ENCODE measurements at regions not wholly inside any gene's neighbourhood (a gene's known extent, or its start where the extent isn't known, plus 50 kb on each side); places are given as distances from the start of the nearest gene placed in this dataset.

DNA sequence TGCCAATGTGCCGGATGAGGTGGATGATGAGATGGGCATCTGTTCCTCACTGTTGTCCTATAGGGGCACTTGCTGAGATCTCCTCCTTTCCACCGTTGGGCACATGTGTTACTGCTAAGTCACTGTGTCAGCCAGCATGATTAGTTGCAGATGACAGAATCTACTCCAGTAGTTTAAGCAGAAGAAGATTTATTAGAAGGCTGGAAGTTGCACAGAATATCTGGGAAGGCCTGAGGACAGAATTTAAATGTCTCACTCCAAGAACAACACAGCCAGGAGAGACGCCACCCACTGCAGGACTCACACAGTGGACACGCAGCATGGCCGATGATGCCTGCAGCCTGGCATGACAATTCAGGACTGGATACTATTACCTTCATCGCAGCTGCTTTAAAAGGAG lies 157.5 kb downstream of the NSG2 start:
- Histone ChIP-seq H3K27ac (no peak overlapping the region), H3K27me3 (replicated peaks) (no peaks in the 10 kb centered on the region), H3K4me3 (no peak overlapping the region), H3K9me3 (replicated peaks) (no peaks in the 10 kb centered on the region), H3K4me1 (replicated peaks) (no peaks in the 10 kb centered on the region), H3K36me3 (no peaks in the 10 kb centered on the region)
- no peak for DNase-seq (ENCODE audit: low read depth in 1 of 2, low spot score in 2 of 2)

DNA sequence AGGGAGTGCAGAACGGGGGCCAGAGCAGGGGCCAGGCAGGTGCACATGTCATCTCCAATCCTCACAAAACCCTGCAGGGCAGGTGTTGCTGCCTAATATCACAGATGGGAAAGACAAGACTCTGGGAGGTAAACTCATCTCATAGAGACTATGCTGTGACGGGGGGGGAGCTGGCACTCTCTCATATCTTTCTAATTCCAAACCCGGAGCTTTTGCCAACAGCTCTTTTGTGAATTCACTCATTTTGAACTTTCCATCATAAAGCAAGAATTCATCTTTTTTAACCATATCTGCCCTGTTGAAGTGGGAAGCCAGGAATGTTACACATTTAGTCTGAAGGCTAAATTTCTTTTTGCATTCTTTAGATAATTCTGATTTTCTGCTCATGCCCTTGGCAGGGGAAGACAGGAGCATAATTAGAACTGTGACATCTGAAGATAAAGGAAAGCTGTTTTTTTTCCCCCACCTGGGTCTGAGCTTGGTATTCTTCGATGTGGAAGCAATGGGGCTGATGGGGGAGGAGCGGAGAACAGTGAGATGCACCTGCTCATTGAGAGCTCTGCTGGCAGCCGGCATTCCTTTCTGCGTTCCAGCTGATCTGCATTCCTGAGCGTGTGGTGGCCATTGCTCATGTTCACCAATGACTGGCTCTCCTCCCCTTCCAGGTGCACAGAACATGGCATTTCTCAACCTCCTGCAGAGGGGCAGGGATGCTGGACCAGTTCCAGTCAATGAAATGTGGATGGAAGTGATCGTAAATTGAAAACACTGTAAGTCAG lies 159.2 kb downstream of the NSG2 start:
- Histone ChIP-seq H3K27me3 (replicated peaks) (no peaks in the 10 kb centered on the region), H3K27ac (no peak overlapping the region), H3K9me3 (replicated peaks) (no peaks in the 10 kb centered on the region), H3K36me3 (no peaks in the 10 kb centered on the region), H3K4me3 (no peak overlapping the region), H3K4me1 (replicated peaks) (no peaks in the 10 kb centered on the region)
- no peak for DNase-seq (ENCODE audit: low read depth in 1 of 2, low spot score in 2 of 2)

DNA sequence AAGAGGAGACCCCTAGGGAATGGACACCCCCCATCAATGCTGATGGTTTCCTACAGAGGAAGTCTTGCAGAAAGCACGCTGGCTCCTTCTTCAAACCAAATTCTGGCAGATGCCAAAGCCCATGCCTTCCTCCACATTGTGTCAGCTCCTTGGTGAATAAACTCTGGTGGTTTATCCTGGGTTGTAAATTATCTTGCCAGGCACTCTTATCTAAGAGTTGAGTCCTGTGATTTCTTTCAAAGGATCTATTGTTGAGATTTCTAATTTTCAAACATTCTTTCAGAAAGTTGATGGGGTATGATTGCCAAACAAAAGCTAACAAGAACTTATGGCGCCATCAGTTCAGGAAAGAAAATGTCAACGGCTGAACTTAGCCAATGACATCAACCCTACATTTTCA lies 160.4 kb downstream of the NSG2 start:
- Histone ChIP-seq H3K9me3 (replicated peaks) (no peaks in the 10 kb centered on the region), H3K27ac (no peak overlapping the region), H3K36me3 (no peaks in the 10 kb centered on the region), H3K4me3 (no peak overlapping the region), H3K27me3 (replicated peaks) (no peaks in the 10 kb centered on the region), H3K4me1 (replicated peaks) (no peaks in the 10 kb centered on the region)
- no peak for DNase-seq (ENCODE audit: low read depth in 1 of 2, low spot score in 2 of 2)

DNA sequence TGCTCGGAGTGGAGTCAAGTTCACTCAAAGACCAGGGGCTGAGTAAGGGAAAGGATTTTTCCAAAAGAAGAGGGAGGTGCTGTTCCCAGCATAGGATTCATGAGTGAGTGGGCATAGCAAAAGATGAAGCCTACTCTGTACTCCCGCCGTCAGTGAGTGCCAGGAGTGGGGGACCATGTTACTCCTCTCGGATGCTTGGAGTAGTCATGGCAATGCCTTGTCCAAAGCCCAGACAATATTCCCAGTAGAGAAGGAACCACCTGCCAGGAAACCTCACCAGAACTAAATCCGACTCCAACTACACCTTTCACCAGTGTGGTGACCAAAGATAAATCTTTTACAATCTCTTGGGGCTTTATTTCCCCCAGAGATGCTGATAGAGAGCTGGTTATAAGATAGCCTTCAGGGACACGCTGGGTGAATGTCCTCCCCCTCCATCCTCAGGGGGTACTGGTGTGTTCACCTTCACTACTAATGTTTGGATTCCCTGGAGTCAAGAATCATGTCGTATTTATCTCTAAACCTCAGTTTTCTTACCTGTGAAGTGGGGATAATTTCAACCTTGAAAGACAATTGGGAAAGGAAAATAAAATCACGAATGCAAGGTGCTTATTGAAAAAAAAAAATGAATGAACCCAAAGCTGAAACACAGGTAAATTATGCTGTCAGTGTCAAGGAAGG lies 165.2 kb downstream of the NSG2 start:
- H3K27me3 ChIP-seq (replicated peaks), result no peaks in the 10 kb centered on the region
- no peaks in the 10 kb centered on the region for H3K9me3 ChIP-seq (replicated peaks)
- H3K4me3 ChIP-seq, result no peak overlapping the region
- no peaks in the 10 kb centered on the region for H3K36me3 ChIP-seq
- no peaks in the 10 kb centered on the region for H3K4me1 ChIP-seq (replicated peaks)
- no peak overlapping the region for H3K27ac ChIP-seq
- DNase-seq (ENCODE audit: low read depth in 1 of 2, low spot score in 2 of 2), result no peak

DNA sequence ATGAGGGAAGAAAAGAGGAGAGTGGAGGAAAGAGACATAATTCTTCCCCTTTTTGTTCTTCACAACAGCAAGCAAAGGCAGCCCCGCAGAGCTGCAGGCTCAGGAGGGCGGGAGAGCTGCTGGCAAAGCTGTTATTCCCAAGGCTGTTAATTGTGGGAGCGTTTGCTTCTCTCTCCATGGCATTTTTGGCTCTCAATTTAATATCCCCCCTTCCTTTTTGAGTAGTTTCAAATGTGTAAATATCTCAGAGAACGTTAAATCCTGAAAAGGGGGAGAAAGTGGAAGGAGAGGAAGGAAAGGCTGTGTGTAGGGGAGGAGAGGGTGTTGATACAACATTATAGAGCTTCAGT lies 165.7 kb downstream of the NSG2 start:
- H3K27me3 ChIP-seq (replicated peaks), result no peaks in the 10 kb centered on the region
- no peaks in the 10 kb centered on the region for H3K4me1 ChIP-seq (replicated peaks)
- no peak for DNase-seq (ENCODE audit: low read depth in 1 of 2, low spot score in 2 of 2)
- no peak overlapping the region for H3K27ac ChIP-seq
- H3K36me3 ChIP-seq, result no peaks in the 10 kb centered on the region
- H3K9me3 ChIP-seq (replicated peaks), result no peaks in the 10 kb centered on the region
- H3K4me3 ChIP-seq, result no peak overlapping the region

DNA sequence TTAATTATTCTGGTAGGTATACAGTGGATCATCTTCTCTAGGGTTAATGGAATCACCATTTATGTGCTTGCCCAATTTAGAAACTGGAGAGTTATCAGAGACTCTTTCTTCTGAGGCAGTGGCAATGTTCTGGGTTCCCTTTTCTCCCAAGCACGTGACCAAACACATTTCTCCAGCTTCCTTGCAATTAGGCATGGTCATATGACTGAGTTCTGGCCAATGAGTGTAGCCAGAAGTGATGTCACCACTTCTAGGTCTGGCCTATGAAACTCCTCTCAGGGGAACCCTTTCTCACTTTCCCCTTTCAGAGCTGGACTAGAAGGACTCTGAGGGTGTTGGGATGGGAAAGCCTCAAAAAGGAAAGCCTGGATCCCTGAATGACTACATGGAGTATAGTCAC lies 172.0 kb downstream of the NSG2 start:
- Histone ChIP-seq H3K27ac (no peak overlapping the region), H3K4me1 (replicated peaks) (no peaks in the 10 kb centered on the region), H3K27me3 (replicated peaks) (no peaks in the 10 kb centered on the region), H3K9me3 (replicated peaks) (no peaks in the 10 kb centered on the region), H3K4me3 (no peak overlapping the region), H3K36me3 (no peaks in the 10 kb centered on the region)
- no peak for DNase-seq (ENCODE audit: low read depth in 1 of 2, low spot score in 2 of 2)

DNA sequence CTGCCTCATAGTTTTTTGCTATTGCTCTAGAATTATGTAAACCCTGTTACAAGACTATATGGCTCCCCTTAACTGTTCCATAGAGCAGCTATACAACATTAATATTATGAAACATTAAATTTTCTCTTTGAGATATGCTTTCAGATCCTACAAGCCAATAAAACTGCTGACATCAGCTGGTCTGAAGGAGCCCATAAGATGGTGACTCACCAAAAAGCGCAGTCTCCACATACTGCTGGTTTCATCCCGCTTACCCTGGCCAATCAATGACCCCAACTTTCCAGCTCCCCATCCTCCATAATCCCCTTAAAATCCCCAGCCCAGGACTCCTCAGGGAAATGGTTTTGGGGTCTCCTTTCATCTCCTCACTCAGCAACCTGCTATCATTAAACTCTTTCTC lies 172.7 kb downstream of the NSG2 start:
- no peaks in the 10 kb centered on the region for H3K9me3 ChIP-seq (replicated peaks)
- no peak for DNase-seq (ENCODE audit: low read depth in 1 of 2, low spot score in 2 of 2)

DNA sequence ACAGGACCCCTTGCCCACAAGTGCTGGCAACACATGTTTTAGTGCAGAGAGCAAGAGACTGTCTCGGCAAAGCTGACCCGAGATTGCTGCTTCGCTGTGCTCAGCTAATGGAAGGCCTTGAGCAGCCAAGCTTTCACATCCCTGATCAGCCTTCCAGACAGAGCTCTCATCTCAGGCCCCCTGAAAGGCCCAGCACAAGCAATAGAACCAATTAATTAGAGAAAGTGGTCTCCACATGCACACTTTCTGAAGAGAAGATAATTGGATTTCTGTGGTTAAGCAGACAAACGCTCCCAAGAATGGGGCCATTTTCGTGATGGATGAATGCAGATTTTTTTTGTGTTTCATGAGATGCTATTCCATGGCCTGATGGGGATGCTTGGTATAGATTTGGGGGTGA lies 174.9 kb downstream of the NSG2 start:
- no peaks in the 10 kb centered on the region for H3K4me1 ChIP-seq (replicated peaks)
- DNase-seq (ENCODE audit: low read depth in 1 of 2, low spot score in 2 of 2), result no peak
- no peaks in the 10 kb centered on the region for H3K27me3 ChIP-seq (replicated peaks)
- H3K9me3 ChIP-seq (replicated peaks), result no peaks in the 10 kb centered on the region
- H3K27ac ChIP-seq, result no peak overlapping the region
- no peaks in the 10 kb centered on the region for H3K36me3 ChIP-seq
- H3K4me3 ChIP-seq, result no peak overlapping the region

More for the DNA sequence above, 172.7 kb downstream of the NSG2 start:
- Histone ChIP-seq H3K4me1 (replicated peaks) (no peaks in the 10 kb centered on the region), H3K27me3 (replicated peaks) (no peaks in the 10 kb centered on the region), H3K36me3 (no peaks in the 10 kb centered on the region), H3K4me3 (no peak overlapping the region), H3K27ac (no peak overlapping the region)

DNA sequence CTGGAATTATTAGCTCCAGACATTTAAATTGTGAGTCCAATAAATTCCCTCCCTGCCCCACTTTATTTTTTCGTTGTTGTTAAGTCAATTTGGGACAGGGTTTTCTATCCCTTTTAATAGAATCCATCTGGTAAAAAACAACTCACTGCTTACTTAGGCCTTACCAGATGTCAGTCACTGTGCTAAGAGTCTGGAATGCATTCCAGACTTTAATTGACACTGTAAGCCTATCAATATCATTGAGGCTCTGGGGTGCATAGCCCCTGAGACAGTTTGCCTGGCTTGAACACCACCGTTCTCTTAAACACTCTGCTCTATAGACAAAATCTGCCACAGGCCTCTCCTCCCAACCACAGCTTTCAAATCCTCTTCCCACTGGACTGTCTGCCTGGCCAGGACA lies 175.9 kb downstream of the NSG2 start:
- Histone ChIP-seq H3K27ac (no peak overlapping the region), H3K4me1 (replicated peaks) (no peaks in the 10 kb centered on the region), H3K36me3 (no peaks in the 10 kb centered on the region), H3K4me3 (no peak overlapping the region), H3K27me3 (replicated peaks) (no peaks in the 10 kb centered on the region), H3K9me3 (replicated peaks) (no peaks in the 10 kb centered on the region)
- no peak for DNase-seq (ENCODE audit: low read depth in 1 of 2, low spot score in 2 of 2)

DNA sequence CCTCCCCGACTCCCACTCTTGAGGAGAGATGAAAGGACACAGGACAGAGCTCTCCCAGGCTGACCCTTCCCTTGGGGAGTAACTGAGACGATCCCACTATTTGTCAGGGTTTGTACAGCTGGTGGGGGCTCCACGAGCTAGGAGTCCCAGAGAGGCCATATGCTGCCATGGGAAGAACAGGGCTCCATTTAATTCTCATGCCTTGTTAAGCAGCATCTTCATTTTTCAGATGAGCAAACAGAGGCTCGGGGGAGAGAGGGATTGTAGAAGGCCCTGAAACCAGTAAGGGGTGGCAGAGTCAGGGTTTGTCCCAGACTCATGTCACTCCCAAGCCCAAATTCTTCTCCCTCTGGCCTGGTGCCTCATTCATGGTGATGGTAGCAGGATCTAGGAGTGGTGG lies 176.4 kb downstream of the NSG2 start:
- Histone ChIP-seq H3K27ac (no peak overlapping the region), H3K4me1 (replicated peaks) (no peaks in the 10 kb centered on the region), H3K36me3 (no peaks in the 10 kb centered on the region), H3K4me3 (no peak overlapping the region), H3K9me3 (replicated peaks) (no peaks in the 10 kb centered on the region), H3K27me3 (replicated peaks) (no peaks in the 10 kb centered on the region)
- no peak for DNase-seq (ENCODE audit: low read depth in 1 of 2, low spot score in 2 of 2)

DNA sequence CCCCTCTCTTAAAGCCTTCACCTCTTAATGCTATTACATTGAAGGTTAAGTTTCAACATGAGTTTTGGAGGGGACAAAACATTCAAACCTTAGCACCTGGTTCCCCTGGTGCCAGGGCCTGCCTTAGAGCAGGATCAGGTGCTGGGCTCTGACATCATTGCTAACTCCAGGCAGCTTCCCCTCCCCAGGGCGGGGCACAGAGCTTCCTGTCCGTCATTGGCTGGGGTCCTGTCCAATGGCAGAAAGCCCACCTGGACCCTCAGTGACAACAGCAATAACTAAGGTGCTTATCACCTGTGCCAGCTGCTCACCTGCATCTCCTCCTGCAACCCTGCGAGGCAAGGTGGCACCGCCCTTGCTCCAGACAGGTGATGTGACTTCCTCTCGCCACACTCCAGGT lies 177.4 kb downstream of the NSG2 start:
- DNase-seq (ENCODE audit: low read depth in 1 of 2, low spot score in 2 of 2), result no peak
- Histone ChIP-seq H3K4me1 (replicated peaks) (no peaks in the 10 kb centered on the region), H3K27me3 (replicated peaks) (no peaks in the 10 kb centered on the region), H3K4me3 (no peak overlapping the region), H3K9me3 (replicated peaks) (no peaks in the 10 kb centered on the region), H3K36me3 (no peaks in the 10 kb centered on the region), H3K27ac (no peak overlapping the region)

DNA sequence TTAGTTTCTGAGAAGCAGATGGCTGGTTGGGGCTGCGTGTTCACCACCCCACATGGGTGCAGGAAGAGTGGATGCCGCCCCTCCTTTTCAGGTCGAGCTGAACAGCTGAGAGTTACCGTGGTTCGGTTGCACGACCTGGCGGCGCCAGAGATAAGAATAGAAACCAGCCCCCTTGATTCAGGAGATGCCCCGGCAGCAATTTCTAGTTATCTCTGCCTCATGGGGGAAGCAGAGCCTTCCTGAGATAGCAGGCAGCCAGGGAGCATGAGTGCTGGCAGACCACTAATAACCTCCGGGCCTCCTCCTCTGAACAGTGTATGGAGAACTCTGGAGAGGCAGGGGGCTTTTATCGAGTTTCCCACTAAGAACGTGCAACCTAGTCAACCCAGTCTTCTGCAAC lies 177.8 kb downstream of the NSG2 start:
- Histone ChIP-seq H3K36me3 (no peaks in the 10 kb centered on the region), H3K4me1 (replicated peaks) (no peaks in the 10 kb centered on the region), H3K9me3 (replicated peaks) (no peaks in the 10 kb centered on the region), H3K27me3 (replicated peaks) (no peaks in the 10 kb centered on the region), H3K4me3 (no peak overlapping the region), H3K27ac (no peak overlapping the region)
- no peak for DNase-seq (ENCODE audit: low read depth in 1 of 2, low spot score in 2 of 2)

DNA sequence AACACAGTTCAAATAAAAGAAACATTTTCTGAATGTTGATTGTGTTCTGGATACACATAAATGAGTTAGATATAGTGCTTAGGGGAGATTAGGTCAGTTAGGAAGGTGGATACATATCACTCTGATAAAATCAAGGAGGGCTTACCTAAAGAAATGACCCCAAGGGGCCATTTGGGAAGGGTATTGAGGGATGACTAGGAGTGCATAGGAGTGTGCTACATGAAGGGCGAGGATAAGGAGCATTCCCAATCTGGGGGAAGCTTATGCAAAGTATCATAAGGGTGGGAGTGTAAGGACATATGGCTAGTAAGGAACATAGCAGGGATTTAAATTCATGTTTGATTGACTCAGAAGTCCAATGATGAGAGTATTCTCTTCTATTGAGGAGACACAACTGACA lies 183.6 kb downstream of the NSG2 start:
- no peaks in the 10 kb centered on the region for H3K27me3 ChIP-seq (replicated peaks)
- DNase-seq (ENCODE audit: low read depth in 1 of 2, low spot score in 2 of 2), result no peak
- H3K27ac ChIP-seq, result no peak overlapping the region
- H3K36me3 ChIP-seq, result no peaks in the 10 kb centered on the region
- H3K4me3 ChIP-seq, result no peak overlapping the region
- peaks cover 3% of the 10 kb centered on the region; the same call in 1 of the 2 replicates for H3K9me3 ChIP-seq (replicated peaks)
- no peaks in the 10 kb centered on the region for H3K4me1 ChIP-seq (replicated peaks)

DNA sequence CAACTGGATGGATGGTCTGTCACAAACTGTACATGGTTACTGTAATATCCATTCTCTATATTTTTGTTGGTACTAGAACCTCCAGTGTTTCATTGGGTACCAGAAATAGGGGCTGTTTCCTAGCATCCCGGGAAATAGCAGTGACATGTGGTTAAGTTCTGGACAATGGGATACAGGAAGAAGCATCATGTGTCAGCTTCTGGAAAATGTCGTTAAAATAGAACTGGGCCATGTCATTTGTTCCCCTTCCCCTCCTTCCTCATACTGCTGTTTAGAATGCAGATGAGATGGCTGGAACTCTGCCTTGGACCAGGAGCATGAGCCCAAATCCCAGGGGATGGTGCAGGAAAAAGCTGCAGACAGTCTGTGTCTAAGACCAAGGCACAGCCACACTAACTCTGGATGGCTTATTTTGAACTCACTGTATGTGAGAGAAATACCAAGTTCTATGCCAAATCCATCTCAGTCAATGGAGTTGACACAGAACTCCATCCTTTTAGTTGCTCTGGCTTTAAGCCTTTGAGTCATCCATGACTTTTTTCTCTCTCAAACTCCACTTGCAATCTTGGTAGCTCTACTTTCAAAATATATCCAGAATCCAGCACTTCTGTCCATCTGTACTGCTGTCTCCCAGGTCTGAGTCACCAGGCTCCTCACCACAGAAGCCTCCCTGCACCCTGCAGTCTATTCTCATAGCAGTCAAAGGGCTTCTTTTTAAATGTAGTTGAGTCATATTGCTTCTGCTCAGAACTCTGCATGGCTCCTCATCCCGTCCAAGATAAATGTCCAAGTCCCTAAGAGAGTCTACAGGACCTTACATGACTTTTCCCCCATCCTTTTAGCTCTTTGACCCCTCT lies 184.2 kb downstream of the NSG2 start:
- Histone ChIP-seq H3K4me1 (replicated peaks) (no peaks in the 10 kb centered on the region), H3K27me3 (replicated peaks) (no peaks in the 10 kb centered on the region), H3K27ac (no peak overlapping the region), H3K36me3 (no peaks in the 10 kb centered on the region), H3K9me3 (replicated peaks) (peaks cover 3% of the 10 kb centered on the region; the same call in 1 of the 2 replicates), H3K4me3 (no peak overlapping the region)
- DNase-seq (ENCODE audit: low read depth in 1 of 2, low spot score in 2 of 2), result no peak

All from SJSA1 (cell line).